Endothelial cell of umbilical vein (primary cell): ENCODE measurements at regions not wholly inside any gene's neighbourhood (a gene's known extent, or its start where the extent isn't known, plus 50 kb on each side); places are given as distances from the start of the nearest gene placed in this dataset.

ENCODE experiments used
- BruUV-seq: library from RNA; stranded (reverse); fragments of 400-500 nt; replicated peaks from 2 replicates; lab custom pipeline; 2021; lab: Mats Ljungman, UMichigan
- CTCF ChIA-PET: fragments of 300-600, 350-600 bp; sonication (Branson Sonifier 250); formaldehyde crosslinking; loops from one replicate; lab custom pipeline; 2021; ENCODE audit warnings: antibody characterized with exemption, inconsistent platforms; lab: Charles Lee
- POLR2A ChIA-PET: fragments of 300-600, 350-600 bp; sonication (Branson Sonifier 250); formaldehyde crosslinking; loops from one replicate; lab custom pipeline; 2021; ENCODE audit warnings: antibody characterized with exemption, inconsistent platforms; lab: Charles Lee
- DNase-seq: peaks from one replicate; pipeline ENCODE4 v3.0.0-alpha.2; 2011; ENCODE audit warnings: low read depth, low spot score
- FAIRE-seq: peaks from 2 replicates; lab custom pipeline; 2011; peaks lifted over from hg19 to GRCh38; lab: Jason Lieb, UNC
- H2AFZ ChIP-seq: 2 replicates; pipeline ENCODE4 v1.6.0; 2012; ENCODE audit warnings: low read depth, low read length, control low read depth, inconsistent platforms
- H3K27ac ChIP-seq: 2 replicates; pipeline ENCODE4 v1.5.1; 2011; ENCODE audit warnings: low read depth, mild to moderate bottlenecking, control low read depth, low read length, moderate library complexity; ENCODE audit not compliant: insufficient read depth
- H3K27me3 ChIP-seq, 2 experiments: 2 replicates each; pipeline versions ENCODE4 v1.6.0 to v1.6.1; 2011; ENCODE audit warnings: low read length in 2 of 2, mixed read lengths in 1 of 2; ENCODE audit not compliant: control insufficient read depth in 2 of 2, insufficient read depth in 2 of 2
- H3K36me3 ChIP-seq, 2 experiments: 2 replicates in 1 of 2; 3 replicates in 1 of 2; pipeline ENCODE4 v1.5.1; 2011; ENCODE audit warnings: low read length in 2 of 2, mild to moderate bottlenecking in 1 of 2, moderate library complexity in 1 of 2; ENCODE audit not compliant: control insufficient read depth in 2 of 2, insufficient read depth in 2 of 2; ENCODE audit errors: extremely low read depth in 1 of 2
- H3K4me1 ChIP-seq: 3 replicates; pipeline ENCODE4 v1.5.1; 2011; ENCODE audit warnings: mild to moderate bottlenecking, low read length; ENCODE audit not compliant: control insufficient read depth, insufficient read depth; ENCODE audit errors: extremely low read depth
- H3K4me2 ChIP-seq: 2 replicates; pipeline ENCODE4 v1.6.1; 2011; ENCODE audit warnings: low read length, control low read depth, mixed read lengths; ENCODE audit not compliant: insufficient read depth
- H3K4me3 ChIP-seq, 3 experiments: fragments of 200-600 bp in 1 of 3; sonication (generic), shearing (Covaris generic) in 1 of 3; replicated peaks in 1 of 3; 2 replicates each; pipeline ENCODE4 v1.5.1; 2011 to 2016; ENCODE audit warnings: control low read depth in 3 of 3, low read length in 3 of 3, mild to moderate bottlenecking in 2 of 3, inconsistent platforms in 1 of 3, low read depth in 1 of 3, moderate library complexity in 1 of 3; ENCODE audit not compliant: insufficient read depth in 1 of 3
- H3K79me2 ChIP-seq: 2 replicates; pipeline ENCODE4 v1.6.0; 2012; ENCODE audit warnings: low read length, inconsistent platforms; ENCODE audit not compliant: control insufficient read depth, insufficient read depth
- H3K9ac ChIP-seq: replicated peaks from 2 replicates; pipeline ENCODE3; 2011; ENCODE audit warnings: low read length, control low read depth; ENCODE audit not compliant: insufficient read depth; ENCODE audit errors: extremely low read depth
- H3K9me1 ChIP-seq: replicated peaks from 3 replicates; pipeline ENCODE4 v1.6.0; 2011; ENCODE audit warnings: mild to moderate bottlenecking, low read length; ENCODE audit not compliant: control insufficient read depth, insufficient read depth; ENCODE audit errors: extremely low read depth
- H3K9me3 ChIP-seq: replicated peaks from 2 replicates; pipeline ENCODE4 v1.5.1; 2012; ENCODE audit warnings: low read length, inconsistent platforms; ENCODE audit not compliant: control insufficient read depth, insufficient read depth
- H4K20me1 ChIP-seq: replicated peaks from 2 replicates; pipeline ENCODE3; 2011; ENCODE audit warnings: mild to moderate bottlenecking, low read length; ENCODE audit not compliant: control insufficient read depth, insufficient read depth; ENCODE audit errors: extremely low read depth
- EZH2 ChIP-seq: IDR thresholded peaks from 2 replicates; pipeline ENCODE4 v1.6.1; 2012; ENCODE audit warnings: borderline replicate concordance, low read depth, mild to moderate bottlenecking, moderate library complexity, low read length, inconsistent platforms; ENCODE audit not compliant: severe bottlenecking
- FOS ChIP-seq: IDR thresholded peaks from 2 replicates; pipeline ENCODE4 v1.6.1; 2011; ENCODE audit warnings: mild to moderate bottlenecking, low read length, moderate library complexity, borderline replicate concordance; ENCODE audit not compliant: insufficient read depth
- GATA2 ChIP-seq: IDR thresholded peaks from 2 replicates; pipeline ENCODE4 v1.7.0; 2011; ENCODE audit warnings: low read depth, mild to moderate bottlenecking, moderate library complexity, mixed read lengths, low read length; ENCODE audit not compliant: insufficient read length, insufficient read depth
- JUN ChIP-seq: IDR thresholded peaks from 2 replicates; pipeline ENCODE4 v1.6.1; 2011; ENCODE audit warnings: borderline replicate concordance, low read depth; ENCODE audit not compliant: insufficient read length, insufficient read depth
- MYC ChIP-seq: IDR thresholded peaks from one replicate; pipeline ENCODE4 v1.6.1; 2011; ENCODE audit warnings: mild to moderate bottlenecking, low read depth, low read length
- POLR2A ChIP-seq: IDR thresholded peaks from 2 replicates; pipeline ENCODE4 v1.6.1; 2012; ENCODE audit warnings: low read depth, mild to moderate bottlenecking, control low read depth, low read length
- POLR2AphosphoS5 ChIP-seq: IDR thresholded peaks from 2 replicates; pipeline ENCODE4 v1.6.1; 2012; ENCODE audit warnings: low read depth, mild to moderate bottlenecking, control low read depth, low read length, moderate library complexity; ENCODE audit not compliant: insufficient read depth
- dilution Hi-C: fragments of 300-500 bp; cut with MboI; formaldehyde crosslinking; loops from one replicate; pipeline ENCODE4 v1.15.0; 2019; ENCODE audit warnings: low sequenced_read_pairs; ENCODE audit not compliant: extremely low pct_ligation_motif_present
- intact Hi-C: fragments of 100-400 bp; cut with micrococcal nuclease; formaldehyde crosslinking; loops from one replicate; pipeline ENCODE4 v1.10.0; 2022
- TF ChIP-seq, protein P1 (sequence below): IDR thresholded peaks from 2 replicates; pipeline ENCODE4 v1.6.1; 2011; ENCODE audit not compliant: insufficient read depth, insufficient read length
- TF ChIP-seq, protein P2 (sequence below), 2 donors: IDR thresholded peaks; 1 replicate in 1 of 2; 2 replicates in 1 of 2; pipeline ENCODE4 v1.5.1; 2011; ENCODE audit warnings: low read length in 2 of 2, mild to moderate bottlenecking in 2 of 2, moderate library complexity in 2 of 2, control low read depth in 1 of 2, inconsistent platforms in 1 of 2, low read depth in 1 of 2; ENCODE audit not compliant: insufficient read depth in 1 of 2; ENCODE audit errors: extremely low read depth in 1 of 2

DNA sequence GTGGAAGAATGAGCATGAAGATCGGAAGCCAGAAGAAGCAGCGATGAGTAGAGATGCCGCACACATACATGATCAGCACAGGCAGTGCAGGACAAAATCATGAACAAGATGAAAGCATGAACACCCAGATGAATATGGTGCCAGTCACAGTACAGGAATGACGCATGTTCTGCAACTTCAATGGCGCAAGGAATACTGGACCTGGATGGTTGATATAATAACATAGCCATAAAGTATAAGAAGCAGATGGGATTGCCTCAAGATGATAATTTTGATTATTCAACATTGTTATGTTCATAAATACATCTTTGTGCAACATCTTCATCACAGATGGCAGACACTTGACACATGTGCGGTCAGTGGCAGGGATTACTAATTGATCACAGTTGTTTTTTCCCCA is 59.7 kb upstream of the SLCO3A1 start:
- Histone ChIP-seq H3K79me2 (no peaks in the 10 kb centered on the region), H3K27me3 (no peaks in the 10 kb centered on the region), H3K9me1 (no peaks in the 10 kb centered on the region), H3K9me3 (no peaks in the 10 kb centered on the region), H2AFZ (no peak overlapping the region), H3K4me1 (no peaks in the 10 kb centered on the region), H3K4me2 (no peak overlapping the region), H3K4me3 (no peak overlapping the region), H4K20me1 (no peaks in the 10 kb centered on the region), H3K27ac (no peak overlapping the region), H3K9ac (no peak overlapping the region), H3K36me3 (no peaks in the 10 kb centered on the region)
- intact Hi-C loops = no loop called here
- CTCF ChIA-PET = no interaction called here
- FAIRE-seq (no peak), DNase-seq (no peak)
- TF ChIP-seq GATA2 (no peak), EZH2 (no peak), JUN (no peak), FOS (no peak), POLR2A (no peak), POLR2AphosphoS5 (no peak), MYC (no peak)
- TF ChIP-seq, protein P1, sequence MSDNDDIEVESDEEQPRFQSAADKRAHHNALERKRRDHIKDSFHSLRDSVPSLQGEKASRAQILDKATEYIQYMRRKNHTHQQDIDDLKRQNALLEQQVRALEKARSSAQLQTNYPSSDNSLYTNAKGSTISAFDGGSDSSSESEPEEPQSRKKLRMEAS = no peak
- TF ChIP-seq, protein P2, sequence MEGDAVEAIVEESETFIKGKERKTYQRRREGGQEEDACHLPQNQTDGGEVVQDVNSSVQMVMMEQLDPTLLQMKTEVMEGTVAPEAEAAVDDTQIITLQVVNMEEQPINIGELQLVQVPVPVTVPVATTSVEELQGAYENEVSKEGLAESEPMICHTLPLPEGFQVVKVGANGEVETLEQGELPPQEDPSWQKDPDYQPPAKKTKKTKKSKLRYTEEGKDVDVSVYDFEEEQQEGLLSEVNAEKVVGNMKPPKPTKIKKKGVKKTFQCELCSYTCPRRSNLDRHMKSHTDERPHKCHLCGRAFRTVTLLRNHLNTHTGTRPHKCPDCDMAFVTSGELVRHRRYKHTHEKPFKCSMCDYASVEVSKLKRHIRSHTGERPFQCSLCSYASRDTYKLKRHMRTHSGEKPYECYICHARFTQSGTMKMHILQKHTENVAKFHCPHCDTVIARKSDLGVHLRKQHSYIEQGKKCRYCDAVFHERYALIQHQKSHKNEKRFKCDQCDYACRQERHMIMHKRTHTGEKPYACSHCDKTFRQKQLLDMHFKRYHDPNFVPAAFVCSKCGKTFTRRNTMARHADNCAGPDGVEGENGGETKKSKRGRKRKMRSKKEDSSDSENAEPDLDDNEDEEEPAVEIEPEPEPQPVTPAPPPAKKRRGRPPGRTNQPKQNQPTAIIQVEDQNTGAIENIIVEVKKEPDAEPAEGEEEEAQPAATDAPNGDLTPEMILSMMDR (IDR thresholded peaks at IDR 0.05; ENCODE audit: extremely low read depth in 1 of 2, insufficient read depth in 1 of 2, low read depth in 1 of 2, low read length in 2 of 2) = no peak
- dilution Hi-C loops = no loop called here
- no TSS peak for BruUV-seq
- POLR2A ChIA-PET = no interaction called here
